ENCODE measurements at regions not wholly inside any gene's neighbourhood (a gene's known extent, or its start where the extent isn't known, plus 50 kb on each side); places are given as distances from the start of the nearest gene placed in this dataset.
"Not testable (repeated sequence)": the region's sequence is repeated elsewhere in the genome, so short reads cannot be mapped to it uniquely, and the experiment has no call there.

DNA sequence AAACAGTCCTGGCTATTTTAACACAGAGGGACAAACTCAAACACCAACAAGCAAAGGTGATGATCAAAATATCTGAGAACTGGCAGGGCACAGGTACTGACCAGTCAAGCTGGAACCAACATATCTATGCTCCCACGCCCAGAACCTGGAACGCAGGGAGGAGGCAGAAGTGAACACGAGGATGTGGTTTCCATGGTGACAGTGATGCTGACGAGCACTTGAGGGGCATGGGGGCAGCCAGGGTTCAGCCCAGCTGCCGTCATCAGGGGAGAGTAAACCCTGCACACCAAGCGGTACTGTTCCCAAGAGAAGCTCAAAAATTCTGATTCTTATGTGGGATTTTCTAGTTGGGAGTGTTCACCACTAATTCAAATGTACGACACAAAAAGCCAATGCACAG lies 113.6 kb upstream of the SFSWAP start:
- no peak for DNase-seq (ENCODE audit: low read depth in 2 of 2)

DNA sequence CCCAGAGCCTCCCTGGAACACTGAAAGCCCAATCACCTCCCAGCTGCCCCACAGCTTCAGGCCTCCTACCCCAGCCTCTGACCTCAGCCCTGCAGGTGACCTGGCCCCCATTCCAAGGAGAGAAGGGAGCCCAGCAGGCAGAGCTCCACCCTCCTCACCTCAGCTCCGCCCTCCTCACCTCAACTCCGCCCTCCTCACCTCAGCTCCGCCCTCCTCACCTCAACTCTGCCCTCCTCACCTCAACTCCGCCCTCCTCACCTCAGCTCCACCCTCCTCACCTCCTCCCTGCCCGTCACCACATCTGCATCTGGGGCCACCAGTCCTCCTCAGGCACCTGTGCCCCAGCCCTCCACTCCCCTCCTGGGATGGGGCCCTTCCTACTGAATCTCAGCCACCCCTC lies 112.2 kb upstream of the SFSWAP start:
- no peak for DNase-seq (ENCODE audit: low read depth in 2 of 2)

GRCh38 chr12:131599190-131600159 lies 111.4 kb upstream of the SFSWAP start:
- no peak for DNase-seq (ENCODE audit: low read depth in 2 of 2)

DNA sequence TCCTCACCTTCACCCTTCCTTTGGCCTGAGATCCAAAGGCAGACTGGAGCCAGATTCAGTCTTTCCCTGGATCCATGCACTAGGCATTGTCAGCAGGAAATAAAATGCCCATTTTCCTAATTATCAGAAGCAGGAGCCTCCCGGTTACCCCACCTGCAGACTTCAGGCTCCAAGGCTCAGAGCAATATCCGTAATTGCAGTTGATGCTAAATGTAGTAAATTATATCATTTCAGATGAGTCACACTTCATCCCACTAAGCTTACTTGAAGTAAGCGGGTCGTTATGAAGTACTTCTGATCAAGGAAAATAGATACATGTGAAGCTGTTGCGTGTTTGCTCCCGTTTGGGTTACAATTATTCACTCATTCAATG lies 110.7 kb upstream of the SFSWAP start:
- no peak for DNase-seq (ENCODE audit: low read depth in 2 of 2)

DNA sequence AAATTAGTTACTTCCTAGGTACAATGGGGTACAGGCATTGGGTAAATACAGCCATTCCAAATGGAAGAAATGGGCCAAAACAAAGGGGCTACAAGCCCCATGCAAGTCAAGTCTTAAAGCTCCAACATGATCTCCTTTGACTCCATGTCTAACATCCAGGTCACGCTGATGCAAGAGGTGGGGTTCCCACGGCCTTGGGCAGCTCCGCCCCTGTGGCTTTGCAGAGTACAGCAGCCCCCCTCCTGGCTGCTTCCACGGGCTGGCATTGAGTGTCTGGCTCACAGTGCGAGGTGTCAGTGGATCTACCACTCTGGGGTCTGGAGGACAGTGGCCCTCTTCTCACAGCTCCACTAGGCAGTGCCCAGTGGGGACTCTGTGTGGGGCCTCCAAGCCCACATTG lies 109.4 kb upstream of the SFSWAP start:
- DNase-seq (ENCODE audit: low read depth in 2 of 2) = not testable (repeated sequence)

DNA sequence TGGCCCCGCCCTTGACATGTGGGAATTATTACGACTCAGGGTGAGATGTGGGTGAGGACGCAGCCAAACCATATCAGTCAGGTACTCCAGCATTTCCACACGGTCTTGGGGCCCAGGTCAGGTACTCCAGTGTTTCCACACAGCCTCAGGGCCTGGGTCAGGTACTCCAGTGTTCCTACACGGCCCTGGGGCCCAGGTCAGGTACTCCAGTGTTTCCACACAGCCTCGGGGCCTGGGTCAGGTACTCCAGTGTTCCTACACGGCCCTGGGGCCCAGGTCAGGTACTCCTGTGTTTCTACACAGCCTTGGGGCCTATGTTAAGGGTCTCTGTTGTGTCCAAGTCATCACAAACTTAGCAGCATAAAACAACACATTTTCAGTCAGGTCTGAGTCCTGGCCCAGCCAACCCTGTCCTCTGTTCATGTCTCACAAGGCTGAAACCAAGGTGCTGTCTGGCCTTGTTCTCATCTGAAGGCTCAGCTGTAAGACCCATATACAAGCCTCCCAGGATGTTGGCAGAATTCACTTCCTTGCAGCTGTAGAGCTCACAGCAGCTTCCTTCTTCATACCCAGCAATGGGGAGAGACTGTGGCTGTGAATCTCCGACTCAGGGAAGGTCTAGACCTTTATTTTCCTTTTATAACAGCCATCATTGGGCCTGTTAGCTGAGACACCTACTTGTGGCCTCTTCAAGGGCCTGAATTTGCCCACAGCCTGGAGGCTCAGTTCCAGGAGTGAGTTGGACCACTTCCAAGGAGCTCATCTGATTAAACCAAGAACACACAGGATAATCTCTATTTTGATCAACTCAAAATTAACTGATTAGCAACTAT lies 107.6 kb upstream of the SFSWAP start:
- no peak for DNase-seq (ENCODE audit: low read depth in 2 of 2)

GRCh38 chr12:131603939-131604795 lies 106.7 kb upstream of the SFSWAP start:
- no peak for DNase-seq (ENCODE audit: low read depth in 2 of 2)

DNA sequence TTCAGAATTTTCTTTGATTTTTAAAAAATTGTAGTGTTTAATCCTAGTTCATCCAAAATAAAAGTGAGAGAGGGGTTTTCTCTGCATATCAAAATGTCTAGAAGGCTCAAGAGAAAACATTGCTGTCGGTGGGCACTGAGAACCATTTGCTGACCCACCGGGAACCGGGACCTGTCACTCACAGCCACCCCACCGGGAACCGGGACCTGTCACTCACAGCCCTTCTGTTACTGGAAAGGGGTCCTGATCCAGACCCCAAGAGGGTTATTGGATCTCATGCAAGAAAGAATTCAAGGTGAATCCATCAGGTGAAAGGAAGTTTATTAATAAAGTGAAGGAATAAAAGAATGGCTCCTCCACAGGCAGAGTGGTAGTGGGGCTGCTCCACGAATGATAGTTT lies 106.0 kb upstream of the SFSWAP start:
- no peak for DNase-seq (ENCODE audit: low read depth in 2 of 2)

GRCh38 chr12:131605304-131605829 lies 105.5 kb upstream of the SFSWAP start:
- DNase-seq (ENCODE audit: low read depth in 2 of 2) = no peak

DNA sequence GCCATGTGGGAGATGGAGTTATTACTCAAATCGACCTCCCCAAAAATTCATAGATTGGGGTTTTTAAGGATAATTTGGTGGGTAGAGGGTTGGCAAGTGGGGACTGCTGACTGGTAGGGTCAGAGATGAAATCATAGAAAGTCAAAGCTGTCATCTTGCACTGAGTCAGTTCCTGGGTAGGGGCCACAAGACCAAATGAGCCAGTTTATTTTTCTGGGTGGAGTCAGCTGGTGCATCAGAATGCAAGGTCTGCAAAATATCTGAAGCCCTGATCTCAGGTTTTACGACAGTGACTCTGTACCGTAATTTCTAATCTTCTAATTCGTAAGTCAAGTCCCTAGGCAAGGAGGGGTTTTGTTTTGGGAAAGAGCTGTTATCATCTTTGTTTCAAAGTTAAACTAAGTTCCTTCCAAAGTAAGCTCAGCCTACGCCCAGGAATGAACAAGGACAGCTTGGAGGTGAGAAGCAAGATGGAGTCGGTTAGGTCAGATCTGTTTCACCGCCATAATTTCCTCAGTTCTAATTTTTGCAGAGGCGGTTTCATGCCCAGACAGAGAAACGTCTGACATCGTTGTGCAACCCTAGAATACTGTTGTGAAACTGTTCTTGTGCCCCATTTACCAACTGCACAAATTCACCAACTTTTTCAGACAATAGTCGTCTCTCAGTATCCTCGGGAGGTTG lies 104.5 kb upstream of the SFSWAP start:
- no peak for DNase-seq (ENCODE audit: low read depth in 2 of 2)

DNA sequence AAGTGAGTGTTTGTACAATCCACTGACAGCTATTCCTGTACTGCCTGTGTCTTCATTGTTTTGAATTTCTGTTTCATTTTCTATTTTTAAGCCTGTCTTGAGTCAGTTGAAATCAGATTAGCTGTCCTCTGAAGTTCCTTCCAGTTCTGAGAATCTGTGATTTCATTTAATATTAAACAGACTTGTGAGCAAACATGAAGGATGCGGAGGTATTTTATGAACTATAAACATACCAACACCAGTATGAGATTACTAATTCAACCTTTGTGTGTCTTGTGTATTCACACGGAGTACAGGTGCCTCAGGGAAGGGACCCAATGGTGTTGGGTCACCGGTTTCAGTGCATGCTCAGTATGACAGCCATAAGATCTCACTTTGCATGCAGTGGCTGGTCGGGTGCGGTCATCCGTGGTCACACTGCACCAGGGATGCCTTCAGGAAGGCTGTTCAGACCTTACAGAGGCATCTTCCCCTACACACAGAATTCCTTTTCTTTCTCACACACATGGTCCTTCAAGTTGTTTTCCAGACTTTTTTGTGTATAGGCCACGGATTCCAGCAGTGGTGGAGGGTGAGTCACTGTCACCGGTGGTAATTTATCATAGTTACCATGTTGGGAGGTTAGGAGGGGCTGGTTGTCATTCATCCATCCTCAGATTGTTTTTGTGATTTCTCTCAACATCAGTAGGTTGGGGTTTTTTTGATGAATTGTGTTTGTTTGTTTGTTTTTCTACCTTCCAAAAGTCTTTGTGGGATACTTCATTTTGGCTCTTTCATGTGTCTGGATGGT lies 103.0 kb upstream of the SFSWAP start:
- no peak for DNase-seq (ENCODE audit: low read depth in 2 of 2)

- peak; percentile 45 to 55 for DNase-seq (ENCODE audit: low read depth in 2 of 2)
These were observed 101.9 kb upstream of the SFSWAP start for GRCh38 chr12:131608740-131609690.

GRCh38 chr12:131609762-131610161 lies 101.1 kb upstream of the SFSWAP start:
- no peak for DNase-seq (ENCODE audit: low read depth in 2 of 2)

DNA sequence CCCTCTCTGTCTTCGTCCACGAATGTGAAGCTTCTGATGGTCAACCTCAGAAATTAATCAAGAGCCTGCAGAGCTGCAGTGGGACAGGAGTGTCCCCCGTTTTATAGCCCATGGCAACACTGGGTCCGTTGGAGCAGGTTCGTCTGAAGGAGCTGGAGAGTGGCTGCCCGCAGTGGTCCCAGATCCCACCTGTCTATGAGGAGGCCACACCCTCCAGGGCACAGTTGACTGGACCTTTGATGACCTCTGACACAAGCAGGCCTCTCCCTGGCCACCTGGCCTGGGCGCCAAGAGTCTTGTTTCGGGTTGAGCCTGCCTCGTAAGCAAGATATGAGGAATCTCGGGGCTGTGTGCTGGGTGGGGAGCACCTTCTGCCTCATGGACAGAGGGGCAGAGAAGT lies 100.7 kb upstream of the SFSWAP start:
- DNase-seq (ENCODE audit: low read depth in 2 of 2) = no peak

DNA sequence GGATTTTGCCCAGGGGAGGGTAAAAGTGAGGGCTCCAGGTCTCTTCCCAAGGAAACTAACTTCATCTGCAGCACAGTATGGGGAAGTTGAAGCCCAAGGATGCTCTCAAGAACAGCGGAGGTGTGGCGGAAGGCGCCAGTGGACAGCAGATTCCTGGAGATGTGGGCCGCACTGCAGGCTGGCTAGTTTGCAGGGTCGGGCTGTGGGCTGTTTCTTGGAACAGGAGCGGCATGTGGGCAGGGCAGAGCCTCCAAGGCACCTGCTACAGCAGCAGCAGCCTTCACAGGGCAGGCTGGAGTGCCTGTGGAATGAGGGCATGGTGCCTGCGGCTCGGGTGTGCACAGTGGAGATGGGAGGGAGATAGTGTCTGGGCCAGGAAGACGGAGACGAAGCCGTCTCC lies 100.0 kb upstream of the SFSWAP start:
- no peak for DNase-seq (ENCODE audit: low read depth in 2 of 2)

DNA sequence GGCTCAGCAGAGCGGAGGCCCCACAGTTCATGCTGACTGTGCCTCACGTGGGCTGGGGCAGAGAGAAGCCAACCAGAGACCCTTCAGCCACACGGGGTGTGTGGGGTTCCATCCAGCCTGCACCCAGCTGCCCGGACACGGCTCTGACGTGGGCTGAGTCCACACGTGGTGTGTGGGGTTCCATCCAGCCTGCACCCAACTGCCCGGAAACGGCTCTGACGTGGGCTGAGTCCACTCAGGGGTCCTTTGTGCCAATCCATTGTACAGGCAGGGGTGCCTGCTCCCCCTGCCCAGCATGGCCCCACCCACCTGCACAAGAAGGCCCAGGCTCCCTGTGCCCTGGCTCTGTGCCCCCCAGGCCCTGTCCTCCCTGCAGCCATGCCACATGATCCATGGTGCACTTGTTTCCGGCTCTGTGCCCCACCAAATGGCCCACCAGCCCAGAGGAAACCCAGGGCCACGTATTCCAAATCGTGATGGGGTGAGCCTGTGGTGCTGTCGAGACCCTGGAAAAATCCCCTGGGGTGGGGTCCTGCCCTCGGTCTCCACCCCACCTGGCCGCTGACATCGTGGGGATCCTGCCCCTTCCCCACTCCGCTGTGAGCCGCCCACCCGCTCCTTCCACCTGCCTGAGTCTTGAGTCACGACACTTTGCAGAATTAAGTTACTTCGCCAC lies 99.3 kb upstream of the SFSWAP start:
- DNase-seq (ENCODE audit: low read depth in 2 of 2) = no peak

DNA sequence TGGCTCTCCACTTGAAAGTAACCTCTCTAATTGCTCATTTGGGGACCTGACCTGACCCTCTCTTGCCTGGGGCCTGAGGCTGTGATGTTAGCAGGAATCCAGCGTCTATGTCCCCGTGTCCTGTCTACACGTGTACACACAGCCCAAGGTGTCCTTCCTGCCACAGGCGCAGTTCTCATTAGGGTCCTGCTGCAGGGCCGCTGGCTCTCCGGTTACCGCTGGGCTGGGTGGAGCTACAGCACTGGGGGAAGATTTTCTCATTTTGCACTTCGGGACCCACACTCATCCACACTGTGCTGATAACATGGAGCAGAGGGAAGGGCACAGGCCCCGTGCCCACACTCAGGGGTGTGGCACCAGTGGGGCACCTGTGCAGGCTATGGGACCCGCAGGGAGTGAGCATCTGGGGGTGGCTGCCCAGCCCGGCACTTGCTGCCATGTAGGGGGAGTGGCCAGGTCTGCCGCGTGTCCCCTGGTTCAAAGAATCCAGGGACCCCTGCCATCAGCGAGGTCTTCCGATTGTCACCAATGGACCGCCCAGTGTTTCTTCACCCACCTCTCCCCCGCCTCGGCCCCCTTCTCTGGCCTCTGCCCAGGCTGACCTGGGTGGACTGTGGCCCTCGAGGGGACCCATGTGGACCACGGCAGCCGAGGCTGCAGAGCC lies 98.7 kb upstream of the SFSWAP start:
- DNase-seq (ENCODE audit: low read depth in 2 of 2) = no peak

- DNase-seq (ENCODE audit: low read depth in 2 of 2) = no peak
These were observed 97.7 kb upstream of the SFSWAP start for GRCh38 chr12:131613186-131613585.

All from activated CD4-positive, alpha-beta T cell treated with anti-CD3 and anti-CD28 coated beads for 24 hours (primary cell).